HUES6 (cell line): ENCODE measurements at regions not wholly inside any gene's neighbourhood (a gene's known extent, or its start where the extent isn't known, plus 50 kb on each side); places are given as distances from the start of the nearest gene placed in this dataset.

Experiments used
- H3K27ac ChIP-seq: 2 replicates; pipeline ENCODE4 v1.7.0; 2013; ENCODE audit warnings: low read depth, mild to moderate bottlenecking, low read length, inconsistent platforms
- H3K27me3 ChIP-seq: 2 replicates; pipeline ENCODE4 v1.6.1; 2013; ENCODE audit warnings: low read length; ENCODE audit not compliant: control insufficient read depth, insufficient read depth
- H3K36me3 ChIP-seq: 2 replicates; pipeline ENCODE4 v1.6.1; 2013; ENCODE audit warnings: low read length; ENCODE audit not compliant: control insufficient read depth, insufficient read depth
- H3K4me1 ChIP-seq: 2 replicates; pipeline ENCODE4 v1.6.1; 2013; ENCODE audit warnings: low read length; ENCODE audit not compliant: control insufficient read depth, insufficient read depth
- H3K4me3 ChIP-seq: 2 replicates; pipeline ENCODE4 v1.5.1; 2013; ENCODE audit warnings: low read depth, low read length
- H3K9ac ChIP-seq: one replicate; pipeline ENCODE4 v1.6.1; 2013; ENCODE audit warnings: mild to moderate bottlenecking, low read length
- H3K9me3 ChIP-seq: 2 replicates; pipeline ENCODE4 v1.6.1; 2013; ENCODE audit warnings: low read depth, low read length; ENCODE audit not compliant: control insufficient read depth, insufficient read depth

DNA sequence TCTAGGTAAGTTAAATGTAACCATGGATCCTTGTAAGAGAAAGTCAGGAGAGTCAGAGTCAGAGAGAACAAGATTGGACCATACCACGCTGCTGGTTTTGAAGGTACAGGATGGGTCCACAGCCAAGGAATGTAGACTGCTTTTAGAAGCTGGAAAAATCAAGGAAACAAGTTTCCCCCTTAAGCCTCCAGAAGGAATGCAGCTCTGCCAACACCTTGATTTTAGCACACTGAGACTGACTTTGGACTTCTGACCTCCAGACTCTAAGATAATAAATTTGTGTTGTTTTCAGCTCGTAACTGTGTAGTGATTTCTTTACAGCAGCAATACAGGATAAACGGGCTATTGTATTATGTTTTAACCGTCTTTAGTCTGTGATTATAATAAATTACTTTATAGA, 108.0 kb upstream of the USP38 start:
- Histone ChIP-seq H3K36me3 (no peaks in the 10 kb centered on the region), H3K27ac (no peak overlapping the region)

GRCh38 chr4:143082701-143083100, 102.0 kb upstream of the USP38 start:
- H3K36me3 ChIP-seq = no peaks in the 10 kb centered on the region
- H3K4me3 ChIP-seq = no peak overlapping the region
- no peak overlapping the region for H3K9ac ChIP-seq
- no peak overlapping the region for H3K27ac ChIP-seq
- H3K4me1 ChIP-seq = no peaks in the 10 kb centered on the region; the same call in 1 of the 2 replicates
- no peaks in the 10 kb centered on the region for H3K9me3 ChIP-seq
- H3K27me3 ChIP-seq = no peaks in the 10 kb centered on the region

More for the DNA sequence above, 108.0 kb upstream of the USP38 start:
- no peak overlapping the region for H3K9ac ChIP-seq
- H3K4me3 ChIP-seq = no peak overlapping the region
- no peaks in the 10 kb centered on the region for H3K4me1 ChIP-seq
- no peaks in the 10 kb centered on the region for H3K9me3 ChIP-seq
- no peaks in the 10 kb centered on the region for H3K27me3 ChIP-seq

- H3K9me3 ChIP-seq = no peaks in the 10 kb centered on the region
- no peaks in the 10 kb centered on the region; the same call in 1 of the 2 replicates for H3K4me1 ChIP-seq
- H3K4me3 ChIP-seq = no peak overlapping the region
- H3K27me3 ChIP-seq = no peaks in the 10 kb centered on the region
- no peak overlapping the region for H3K27ac ChIP-seq
- H3K36me3 ChIP-seq = no peaks in the 10 kb centered on the region
- H3K9ac ChIP-seq = no peak overlapping the region
Measured at GRCh38 chr4:143083756-143084472, 100.8 kb upstream of the USP38 start.

DNA sequence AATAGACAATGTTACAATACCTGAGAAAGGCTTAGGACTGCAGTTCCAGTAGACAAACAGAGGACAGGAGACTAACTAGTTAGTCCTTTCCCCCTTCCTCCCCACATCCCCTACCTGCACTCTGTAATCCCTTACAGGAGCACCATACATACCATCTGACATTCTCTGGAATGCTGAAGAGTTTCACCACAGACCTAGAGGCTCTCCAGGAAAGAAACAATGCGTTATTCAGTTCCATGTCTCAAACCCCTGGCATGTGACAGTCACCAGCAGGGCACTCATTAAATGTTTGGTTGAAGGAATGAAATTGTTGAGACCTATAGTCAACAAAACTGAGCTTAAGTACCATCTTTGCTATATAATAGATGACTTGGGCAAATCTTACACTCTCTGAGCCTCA, 100.2 kb upstream of the USP38 start:
- no peaks in the 10 kb centered on the region for H3K27me3 ChIP-seq
- H3K4me1 ChIP-seq = no peaks in the 10 kb centered on the region; the same call in 1 of the 2 replicates
- no peaks in the 10 kb centered on the region for H3K36me3 ChIP-seq
- H3K4me3 ChIP-seq = no peak overlapping the region
- 0 out of 2 replicates have a peak, but pooled peaks cover 2% of the 10 kb centered on the region for H3K9me3 ChIP-seq
- H3K9ac ChIP-seq = no peak overlapping the region
- H3K27ac ChIP-seq = no peak overlapping the region

GRCh38 chr4:143085224-143085623, 99.5 kb upstream of the USP38 start:
- Histone ChIP-seq H3K4me3 (no peak overlapping the region), H3K36me3 (no peaks in the 10 kb centered on the region), H3K27me3 (no peaks in the 10 kb centered on the region), H3K4me1 (no peaks in the 10 kb centered on the region; the same call in 1 of the 2 replicates), H3K9ac (no peak overlapping the region), H3K9me3 (peaks cover 7% of the 10 kb centered on the region), H3K27ac (no peak overlapping the region)

- peaks cover 11% of the 10 kb centered on the region for H3K9me3 ChIP-seq
- no peaks in the 10 kb centered on the region for H3K36me3 ChIP-seq
- no peaks in the 10 kb centered on the region for H3K27me3 ChIP-seq
Measured at GRCh38 chr4:143085659-143086058, 99.1 kb upstream of the USP38 start.

GRCh38 chr4:143089291-143089690, 95.4 kb upstream of the USP38 start:
- Histone ChIP-seq H3K27ac (no peak overlapping the region; the same call in 1 of the 2 replicates), H3K9me3 (peaks cover 22% of the 10 kb centered on the region), H3K4me1 (no peaks in the 10 kb centered on the region; the same call in 1 of the 2 replicates), H3K4me3 (no peak overlapping the region), H3K9ac (no peak overlapping the region), H3K27me3 (no peaks in the 10 kb centered on the region), H3K36me3 (no peaks in the 10 kb centered on the region)

More at GRCh38 chr4:143085659-143086058, 99.1 kb upstream of the USP38 start:
- Histone ChIP-seq H3K4me3 (no peak overlapping the region), H3K4me1 (no peaks in the 10 kb centered on the region; the same call in 1 of the 2 replicates), H3K27ac (no peak overlapping the region), H3K9ac (no peak overlapping the region)

DNA sequence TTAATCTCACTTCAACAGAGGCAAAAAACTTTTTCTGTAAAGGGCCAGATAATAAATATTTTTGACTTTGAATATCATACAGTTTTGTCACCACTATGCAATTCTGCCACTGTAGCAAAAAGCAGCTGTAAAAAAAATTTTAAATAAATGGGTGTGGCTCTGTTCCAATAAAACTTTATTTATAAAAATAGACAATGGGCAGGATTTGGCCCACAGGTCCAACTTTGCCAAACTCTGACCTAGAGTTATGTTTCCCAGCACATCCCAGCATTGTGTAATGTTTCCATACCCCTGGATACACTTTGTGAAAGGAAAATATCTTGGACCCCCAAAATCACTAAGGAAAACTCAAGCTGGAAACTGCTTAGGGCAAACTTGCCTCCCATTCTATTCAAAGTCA, 94.9 kb upstream of the USP38 start:
- Histone ChIP-seq H3K27me3 (no peaks in the 10 kb centered on the region), H3K36me3 (no peaks in the 10 kb centered on the region)

DNA sequence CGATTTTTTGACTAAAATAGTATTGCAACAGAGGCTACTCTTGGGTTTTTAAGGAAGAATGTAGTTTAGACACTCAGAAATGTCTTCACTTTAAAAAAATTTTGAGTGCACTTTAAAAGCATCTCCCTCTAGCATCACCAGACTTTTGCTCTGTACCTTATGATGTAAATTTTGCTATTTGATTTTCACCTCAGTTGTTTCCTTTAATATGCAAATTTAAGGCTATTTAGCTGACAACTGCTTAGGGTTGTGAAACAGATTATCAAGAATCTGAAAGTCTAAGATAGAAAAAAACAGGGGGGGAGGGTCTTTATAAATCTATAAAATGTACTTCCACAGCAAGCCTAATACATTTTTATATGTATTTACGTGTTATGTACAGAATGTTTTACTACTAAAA, 92.9 kb upstream of the USP38 start:
- Histone ChIP-seq H3K9ac (no peak overlapping the region), H3K9me3 (peaks cover 22% of the 10 kb centered on the region), H3K4me1 (no peaks in the 10 kb centered on the region; the same call in 1 of the 2 replicates), H3K36me3 (no peaks in the 10 kb centered on the region), H3K4me3 (no peak overlapping the region), H3K27me3 (no peaks in the 10 kb centered on the region), H3K27ac (no peak overlapping the region)

More for the DNA sequence above, 94.9 kb upstream of the USP38 start:
- no peak overlapping the region for H3K27ac ChIP-seq
- H3K9ac ChIP-seq = no peak overlapping the region
- peaks cover 22% of the 10 kb centered on the region for H3K9me3 ChIP-seq
- no peaks in the 10 kb centered on the region; the same call in 1 of the 2 replicates for H3K4me1 ChIP-seq
- H3K4me3 ChIP-seq = no peak overlapping the region

DNA sequence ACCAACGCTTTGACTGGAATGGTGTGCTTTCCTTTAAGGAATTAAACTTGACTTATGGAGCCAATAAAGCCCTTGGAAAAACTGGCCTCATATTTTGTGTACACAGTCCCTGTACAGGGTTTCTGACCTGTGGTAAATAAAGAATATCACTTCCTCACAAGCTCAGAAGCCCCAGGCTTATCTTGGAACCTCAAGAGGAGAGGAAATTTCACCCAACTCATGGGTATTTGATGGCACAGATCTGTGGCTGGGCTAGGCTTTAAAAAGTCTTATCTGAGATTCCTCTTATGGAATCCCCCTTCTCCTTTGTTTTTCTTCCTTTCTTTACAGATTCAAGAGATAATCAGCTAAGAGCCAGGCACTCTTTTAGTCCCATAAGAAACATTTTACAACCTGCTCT, 89.3 kb upstream of the USP38 start:
- H3K27ac ChIP-seq = no peak overlapping the region

GRCh38 chr4:143097751-143098150, 87.0 kb upstream of the USP38 start:
- Histone ChIP-seq H3K4me3 (no peak overlapping the region), H3K9ac (no peak overlapping the region), H3K36me3 (no peaks in the 10 kb centered on the region), H3K27me3 (no peaks in the 10 kb centered on the region), H3K9me3 (peaks cover 13% of the 10 kb centered on the region), H3K4me1 (no peaks in the 10 kb centered on the region), H3K27ac (no peak overlapping the region)

More for the DNA sequence above, 89.3 kb upstream of the USP38 start:
- no peaks in the 10 kb centered on the region for H3K36me3 ChIP-seq
- H3K4me1 ChIP-seq = no peaks in the 10 kb centered on the region
- H3K9ac ChIP-seq = no peak overlapping the region
- H3K4me3 ChIP-seq = no peak overlapping the region
- H3K27me3 ChIP-seq = no peaks in the 10 kb centered on the region
- H3K9me3 ChIP-seq = peaks cover 23% of the 10 kb centered on the region
